Neutrophil (primary cell): ENCODE measurements at regions not wholly inside any gene's neighbourhood (a gene's known extent, or its start where the extent isn't known, plus 50 kb on each side); places are given as distances from the start of the nearest gene placed in this dataset.

ENCODE experiments used
- H3K27ac ChIP-seq: fragments of 200-600 bp; sonication (generic); 2 replicates; pipeline ENCODE4 v1.5.1; 2016; ENCODE audit warnings: mild to moderate bottlenecking, moderate library complexity
- H3K27me3 ChIP-seq: fragments of 200-600 bp; sonication (generic); 2 replicates; pipeline ENCODE4 v1.6.0; 2016; ENCODE audit warnings: mild to moderate bottlenecking
- H3K36me3 ChIP-seq: fragments of 200-600 bp; sonication (generic); 2 replicates; pipeline ENCODE4 v1.5.1; 2017
- H3K4me1 ChIP-seq, 2 experiments: fragments of 200-600 bp in 1 of 2; sonication (generic) in 1 of 2; 1 replicate in 1 of 2; 2 replicates in 1 of 2; pipeline versions ENCODE4 v1.5.1 to v1.6.1; 2013 to 2016; ENCODE audit warnings: low read depth in 1 of 2, low read length in 1 of 2, mild to moderate bottlenecking in 1 of 2, moderate library complexity in 1 of 2; ENCODE audit not compliant: control insufficient read depth in 1 of 2, insufficient read depth in 1 of 2
- H3K4me3 ChIP-seq, 2 experiments: fragments of 200-600 bp in 1 of 2; sonication (generic) in 1 of 2; 1 replicate in 1 of 2; 2 replicates in 1 of 2; pipeline ENCODE4 v1.5.1; 2013 to 2016; ENCODE audit warnings: low read depth in 1 of 2, low read length in 1 of 2, mild to moderate bottlenecking in 1 of 2, moderate library complexity in 1 of 2
- H3K9me3 ChIP-seq: fragments of 200-600 bp; sonication (generic); 2 replicates; pipeline ENCODE4 v1.5.1; 2016
- TF ChIP-seq, protein P1 (sequence below): fragments of 200-600 bp; sonication (generic); IDR thresholded peaks from 2 replicates; pipeline ENCODE4 v1.5.1; 2016; ENCODE audit warnings: antibody characterized with exemption

- Histone ChIP-seq H3K36me3 (no peaks in the 10 kb centered on the region), H3K27me3 (no peaks in the 10 kb centered on the region)
Measured at GRCh38 chr21:15283789-15284188, 219.0 kb upstream of the NRIP1 start.

GRCh38 chr21:15285556-15285955 lies 220.8 kb upstream of the NRIP1 start:
- Histone ChIP-seq H3K4me3 (no peak overlapping the region), H3K4me1 (no peaks in the 10 kb centered on the region), H3K9me3 (no peaks in the 10 kb centered on the region)

More at GRCh38 chr21:15283789-15284188, 219.0 kb upstream of the NRIP1 start:
- H3K4me1 ChIP-seq = no peaks in the 10 kb centered on the region
- TF ChIP-seq, protein P1, sequence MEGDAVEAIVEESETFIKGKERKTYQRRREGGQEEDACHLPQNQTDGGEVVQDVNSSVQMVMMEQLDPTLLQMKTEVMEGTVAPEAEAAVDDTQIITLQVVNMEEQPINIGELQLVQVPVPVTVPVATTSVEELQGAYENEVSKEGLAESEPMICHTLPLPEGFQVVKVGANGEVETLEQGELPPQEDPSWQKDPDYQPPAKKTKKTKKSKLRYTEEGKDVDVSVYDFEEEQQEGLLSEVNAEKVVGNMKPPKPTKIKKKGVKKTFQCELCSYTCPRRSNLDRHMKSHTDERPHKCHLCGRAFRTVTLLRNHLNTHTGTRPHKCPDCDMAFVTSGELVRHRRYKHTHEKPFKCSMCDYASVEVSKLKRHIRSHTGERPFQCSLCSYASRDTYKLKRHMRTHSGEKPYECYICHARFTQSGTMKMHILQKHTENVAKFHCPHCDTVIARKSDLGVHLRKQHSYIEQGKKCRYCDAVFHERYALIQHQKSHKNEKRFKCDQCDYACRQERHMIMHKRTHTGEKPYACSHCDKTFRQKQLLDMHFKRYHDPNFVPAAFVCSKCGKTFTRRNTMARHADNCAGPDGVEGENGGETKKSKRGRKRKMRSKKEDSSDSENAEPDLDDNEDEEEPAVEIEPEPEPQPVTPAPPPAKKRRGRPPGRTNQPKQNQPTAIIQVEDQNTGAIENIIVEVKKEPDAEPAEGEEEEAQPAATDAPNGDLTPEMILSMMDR = no peak
- no peak overlapping the region for H3K27ac ChIP-seq
- H3K4me3 ChIP-seq = no peak overlapping the region
- no peaks in the 10 kb centered on the region for H3K9me3 ChIP-seq

GRCh38 chr21:15289246-15289645 lies 224.4 kb upstream of the NRIP1 start:
- TF ChIP-seq, protein P1 = no peak
- Histone ChIP-seq H3K27ac (no peak overlapping the region), H3K36me3 (no peaks in the 10 kb centered on the region), H3K27me3 (no peaks in the 10 kb centered on the region), H3K4me3 (no peak overlapping the region), H3K4me1 (no peaks in the 10 kb centered on the region), H3K9me3 (no peaks in the 10 kb centered on the region)

More at GRCh38 chr21:15285556-15285955, 220.8 kb upstream of the NRIP1 start:
- Histone ChIP-seq H3K27me3 (no peaks in the 10 kb centered on the region), H3K36me3 (no peaks in the 10 kb centered on the region), H3K27ac (no peak overlapping the region)
- TF ChIP-seq, protein P1 = no peak

GRCh38 chr21:15289896-15290841 lies 225.4 kb upstream of the NRIP1 start:
- Histone ChIP-seq H3K4me3 (no peak overlapping the region), H3K36me3 (no peaks in the 10 kb centered on the region), H3K9me3 (no peaks in the 10 kb centered on the region), H3K27ac (no peak overlapping the region), H3K4me1 (no peaks in the 10 kb centered on the region), H3K27me3 (no peaks in the 10 kb centered on the region)
- TF ChIP-seq, protein P1 = no peak

DNA sequence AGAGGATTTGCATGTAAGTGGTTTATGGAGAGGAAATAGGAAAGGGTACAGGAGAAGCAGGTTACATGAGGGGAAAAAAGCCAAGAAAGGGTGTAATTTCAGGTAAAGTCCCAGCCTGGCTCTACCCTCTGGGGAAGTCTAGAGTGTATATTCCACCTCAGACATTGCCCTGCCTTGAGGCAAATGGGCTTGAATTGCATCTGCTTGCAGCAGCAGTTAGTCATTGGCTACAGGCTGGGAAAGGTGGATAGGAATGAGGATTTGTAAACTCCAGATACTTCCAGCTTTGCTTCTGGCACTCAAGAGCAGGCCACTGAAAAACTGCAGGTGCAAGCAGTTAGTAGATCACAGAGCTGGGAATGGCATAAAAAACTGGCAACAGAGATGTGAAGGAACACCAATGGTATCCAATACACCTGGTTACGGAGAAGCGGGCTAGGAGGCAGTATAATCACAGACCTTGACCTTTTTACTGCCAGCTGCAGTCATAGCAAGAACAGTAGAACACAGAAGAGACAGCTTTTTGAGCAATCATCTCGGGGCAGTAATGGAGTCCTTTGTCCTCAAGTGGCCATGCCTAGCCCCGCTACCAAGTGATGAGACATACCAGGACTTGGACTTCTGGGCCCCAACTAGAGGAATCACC lies 226.9 kb upstream of the NRIP1 start:
- TF ChIP-seq, protein P1 = no peak
- Histone ChIP-seq H3K4me1 (no peaks in the 10 kb centered on the region), H3K27ac (no peak overlapping the region), H3K4me3 (no peak overlapping the region), H3K36me3 (no peaks in the 10 kb centered on the region), H3K27me3 (no peaks in the 10 kb centered on the region), H3K9me3 (no peaks in the 10 kb centered on the region)
